ENCODE measurements at regions not wholly inside any gene's neighbourhood (a gene's known extent, or its start where the extent isn't known, plus 50 kb on each side); places are given as distances from the start of the nearest gene placed in this dataset.

GRCh38 chr3:159924411-159924810 is 64.2 kb upstream of the IL12A start:
- TF ChIP-seq CTCF (IDR thresholded peaks at IDR 0.05) (no peak), POLR2AphosphoS5 (IDR thresholded peaks at IDR 0.05) (no peak), POLR2A (IDR thresholded peaks at IDR 0.05) (no peak)
